ENCODE measurements at regions not wholly inside any gene's neighbourhood (a gene's known extent, or its start where the extent isn't known, plus 50 kb on each side); places are given as distances from the start of the nearest gene placed in this dataset.

DNA sequence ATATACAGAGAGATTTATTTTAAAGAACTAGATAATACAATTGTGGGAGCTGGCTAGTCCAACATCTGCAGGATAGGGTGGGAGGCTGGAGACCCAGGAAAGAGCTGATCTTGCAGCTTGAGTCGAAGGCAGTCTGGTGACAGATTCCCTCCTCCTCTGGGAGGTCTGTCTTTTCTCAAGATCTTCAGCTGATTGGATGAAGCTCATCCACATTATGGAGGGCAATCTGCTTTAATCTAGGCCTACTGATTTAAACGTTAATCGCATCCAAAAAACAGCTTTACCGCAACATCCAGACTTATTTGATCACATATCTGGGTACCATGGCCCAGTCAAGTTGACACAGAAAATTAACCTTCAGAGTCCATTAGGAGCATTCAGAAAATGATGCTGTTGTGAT lies 168.1 kb downstream of the ATPSCKMT start:
- TF ChIP-seq, protein P1, sequence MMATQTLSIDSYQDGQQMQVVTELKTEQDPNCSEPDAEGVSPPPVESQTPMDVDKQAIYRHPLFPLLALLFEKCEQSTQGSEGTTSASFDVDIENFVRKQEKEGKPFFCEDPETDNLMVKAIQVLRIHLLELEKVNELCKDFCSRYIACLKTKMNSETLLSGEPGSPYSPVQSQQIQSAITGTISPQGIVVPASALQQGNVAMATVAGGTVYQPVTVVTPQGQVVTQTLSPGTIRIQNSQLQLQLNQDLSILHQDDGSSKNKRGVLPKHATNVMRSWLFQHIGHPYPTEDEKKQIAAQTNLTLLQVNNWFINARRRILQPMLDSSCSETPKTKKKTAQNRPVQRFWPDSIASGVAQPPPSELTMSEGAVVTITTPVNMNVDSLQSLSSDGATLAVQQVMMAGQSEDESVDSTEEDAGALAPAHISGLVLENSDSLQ (IDR thresholded peaks at IDR 0.05) = no peak
- no peak for TF ChIP-seq SP1 (IDR thresholded peaks at IDR 0.05)
- no peak for TF ChIP-seq ELF4 (IDR thresholded peaks at IDR 0.05)
- TF ChIP-seq FOXK2 (IDR thresholded peaks at IDR 0.05) = no peak
- TF ChIP-seq CTBP1 (IDR thresholded peaks at IDR 0.05; ENCODE audit: borderline replicate concordance) = no peak
